Activated T-helper 17 cell treated with anti-CD3 and anti-CD28 coated beads, Interleukin-2, amount 50 U/mL, for 72 hours (primary cell): ENCODE measurements at regions not wholly inside any gene's neighbourhood (a gene's known extent, or its start where the extent isn't known, plus 50 kb on each side); places are given as distances from the start of the nearest gene placed in this dataset.

Experiments used
- ATAC-seq: fragments of 150-1000 bp; cut with Tn5 transposase; replicated peaks from 2 replicates; pipeline ENCODE4 v1.10.0; 2021; ENCODE audit warnings: mild to moderate bottlenecking, moderate library complexity
- H3K27ac Mint-ChIP-seq: one replicate; pipeline ENCODE4 v1.8.0; 2022; ENCODE audit warnings: mixed read lengths
- H3K27me3 Mint-ChIP-seq: one replicate; pipeline ENCODE4 v1.8.0; 2022; ENCODE audit warnings: mixed read lengths
- H3K36me3 Mint-ChIP-seq: one replicate; pipeline ENCODE4 v1.8.0; 2022; ENCODE audit warnings: low read depth, mild to moderate bottlenecking, mixed read lengths
- H3K4me1 Mint-ChIP-seq: one replicate; pipeline ENCODE4 v1.8.0; 2022; ENCODE audit warnings: mixed read lengths
- H3K4me3 Mint-ChIP-seq: one replicate; pipeline ENCODE4 v1.8.0; 2022; ENCODE audit warnings: mild to moderate bottlenecking, mixed read lengths
- H3K9me3 Mint-ChIP-seq: one replicate; pipeline ENCODE4 v1.8.0; 2022; ENCODE audit warnings: mixed read lengths

DNA sequence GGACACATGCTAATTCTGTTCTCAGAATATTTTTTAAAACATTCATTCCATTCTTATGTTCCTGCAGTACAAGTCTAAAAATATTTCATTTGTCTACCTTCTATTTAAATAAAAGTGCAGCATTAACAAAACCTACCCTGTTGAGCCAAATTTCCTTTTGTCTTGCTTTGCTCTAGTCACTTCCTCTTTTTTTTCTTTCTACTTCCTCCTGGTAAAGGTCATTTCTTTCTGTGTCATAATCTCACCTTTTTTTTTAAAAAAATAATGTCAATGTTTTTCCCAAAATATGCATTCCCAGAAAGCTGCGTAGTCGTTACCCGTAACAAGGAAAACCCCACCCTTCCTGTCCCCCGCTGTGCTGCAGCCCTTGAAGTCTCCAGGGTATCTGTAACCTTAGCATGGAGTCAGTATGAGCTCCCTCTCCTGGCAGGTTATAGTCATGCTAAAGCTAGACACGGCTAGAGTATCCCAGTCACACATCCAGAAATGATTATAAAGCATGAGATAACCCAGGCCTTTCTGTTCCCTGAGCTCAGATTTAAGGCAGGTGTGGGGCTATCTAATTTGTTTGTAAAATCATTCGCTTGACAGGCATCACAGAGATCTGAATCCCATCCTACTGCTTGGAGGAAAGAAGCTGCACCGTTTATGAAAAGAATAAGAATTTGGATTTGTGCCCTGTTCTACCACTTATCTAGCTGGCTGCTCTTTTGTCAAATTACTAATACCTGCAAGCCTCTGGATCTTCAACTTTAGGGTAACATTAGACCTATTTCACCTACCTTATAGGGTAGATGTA, 51.1 kb upstream of the EED start:
- peaks cover 14% of the 10 kb centered on the region for H3K4me1 Mint-ChIP-seq
- no peaks in the 10 kb centered on the region for H3K36me3 Mint-ChIP-seq
- H3K4me3 Mint-ChIP-seq: peak overlapping the region; percentile 85
- ATAC-seq: peak; percentile 99
- H3K27ac Mint-ChIP-seq: peak overlapping the region; percentile 79
- no peaks in the 10 kb centered on the region for H3K9me3 Mint-ChIP-seq
- no peaks in the 10 kb centered on the region for H3K27me3 Mint-ChIP-seq

DNA sequence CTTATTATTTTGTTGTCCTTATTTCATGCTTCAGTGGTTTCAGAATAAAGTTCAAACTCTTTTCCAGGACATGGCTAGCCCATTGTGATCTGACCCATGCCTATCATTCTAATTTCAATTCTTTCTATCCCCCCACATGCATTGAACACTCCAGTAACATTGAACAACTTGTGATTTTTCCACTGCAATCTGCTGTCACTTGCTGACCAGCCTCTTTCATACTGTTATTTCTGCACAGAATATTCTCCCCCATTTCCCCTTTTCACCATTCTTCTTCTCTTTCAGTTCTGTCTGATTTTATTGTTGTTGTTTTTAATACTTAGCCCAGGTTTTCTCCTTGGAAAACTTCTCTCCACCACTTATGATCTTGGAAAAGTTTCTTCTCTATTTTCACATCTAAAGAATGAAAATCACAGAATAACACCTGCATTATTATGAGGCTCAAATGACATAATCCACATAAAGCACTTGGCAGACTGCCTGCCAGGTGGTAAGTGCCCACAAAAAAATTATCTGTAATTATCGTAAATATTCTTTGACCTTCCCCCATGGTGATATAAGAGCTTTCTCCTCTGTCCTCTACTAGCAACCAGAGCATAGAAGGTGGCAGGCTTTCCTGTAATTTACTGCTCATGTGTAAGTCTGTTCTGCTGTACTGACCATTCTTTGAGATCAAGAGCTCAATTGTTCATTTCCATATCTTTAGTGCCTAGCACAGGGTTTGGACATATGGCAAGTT, 51.9 kb upstream of the EED start:
- H3K27ac Mint-ChIP-seq: peak overlapping the region; percentile 79
- H3K4me3 Mint-ChIP-seq: peak overlapping the region; percentile 85
- H3K36me3 Mint-ChIP-seq: no peaks in the 10 kb centered on the region
- H3K4me1 Mint-ChIP-seq: peaks cover 14% of the 10 kb centered on the region
- no peaks in the 10 kb centered on the region for H3K27me3 Mint-ChIP-seq
- H3K9me3 Mint-ChIP-seq: no peaks in the 10 kb centered on the region
- no peak for ATAC-seq

DNA sequence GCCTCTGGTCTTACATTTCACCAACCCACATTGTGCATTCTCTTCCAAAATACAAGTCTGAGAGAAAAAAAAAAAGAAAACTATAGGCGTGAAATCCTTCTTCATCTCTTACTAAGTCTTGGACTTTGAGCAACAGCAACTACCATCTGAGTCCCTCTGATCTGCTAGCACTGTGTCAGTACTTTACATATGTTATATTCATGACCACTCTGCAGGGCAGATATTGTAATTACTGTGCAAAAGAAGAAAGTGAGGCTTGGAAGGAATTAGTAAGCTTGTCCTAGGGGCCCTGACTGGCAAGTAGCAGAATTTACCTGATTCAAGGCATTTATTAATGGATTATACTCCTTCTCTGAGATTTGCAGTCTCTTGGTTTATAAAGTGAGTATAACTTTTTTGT, 52.7 kb upstream of the EED start:
- H3K36me3 Mint-ChIP-seq: no peaks in the 10 kb centered on the region
- no peak for ATAC-seq

DNA sequence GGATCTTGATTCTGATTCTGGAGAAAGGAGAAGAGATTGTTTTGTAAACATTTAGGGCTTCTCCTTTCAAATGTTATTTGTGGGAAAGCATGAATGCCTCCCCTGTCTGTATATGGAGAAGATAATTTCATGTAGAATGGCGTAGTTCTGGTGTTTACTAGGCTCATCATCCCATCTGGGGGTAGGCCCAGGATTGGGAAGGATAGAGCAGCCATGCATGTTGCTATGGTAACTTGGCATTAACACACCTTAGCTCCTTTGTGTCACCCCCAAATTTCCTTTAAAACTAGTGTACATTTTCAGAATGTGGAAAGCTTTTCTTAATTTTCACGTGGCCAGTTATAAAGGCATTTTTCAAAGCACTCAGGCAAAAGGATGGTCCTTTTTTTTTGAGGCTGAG, 57.5 kb upstream of the EED start:
- no peak for ATAC-seq

More for the DNA sequence above, 52.7 kb upstream of the EED start:
- no peaks in the 10 kb centered on the region for H3K9me3 Mint-ChIP-seq
- no peak overlapping the region for H3K27ac Mint-ChIP-seq
- H3K27me3 Mint-ChIP-seq: no peaks in the 10 kb centered on the region
- no peak overlapping the region for H3K4me3 Mint-ChIP-seq
- peaks cover 14% of the 10 kb centered on the region for H3K4me1 Mint-ChIP-seq

DNA sequence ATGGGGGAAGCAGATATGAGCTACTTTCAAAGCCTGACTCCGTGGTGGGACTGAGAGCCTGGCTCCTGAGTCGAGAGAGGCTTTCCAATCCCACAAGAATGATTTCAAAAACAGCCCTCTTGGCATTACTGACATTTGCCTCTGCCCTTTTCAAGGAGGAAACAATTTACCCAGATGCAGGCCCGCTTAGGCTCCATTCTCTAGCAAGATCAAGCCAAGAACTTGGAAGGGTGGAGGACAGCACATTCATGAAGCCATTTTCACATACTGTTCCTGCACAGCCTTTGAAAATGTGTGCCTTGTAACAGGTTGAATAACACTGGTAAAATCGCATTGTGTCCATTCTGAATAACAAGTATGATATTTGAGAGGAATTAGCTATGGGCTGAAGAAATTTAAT, 58.2 kb upstream of the EED start:
- Mint-ChIP-seq H3K9me3 (no peaks in the 10 kb centered on the region), H3K27me3 (no peaks in the 10 kb centered on the region), H3K4me3 (no peak overlapping the region), H3K27ac (no peak overlapping the region), H3K36me3 (no peaks in the 10 kb centered on the region), H3K4me1 (no peaks in the 10 kb centered on the region)
- ATAC-seq: no peak

More for the DNA sequence above, 57.5 kb upstream of the EED start:
- H3K27me3 Mint-ChIP-seq: no peaks in the 10 kb centered on the region
- H3K27ac Mint-ChIP-seq: no peak overlapping the region
- H3K4me1 Mint-ChIP-seq: no peaks in the 10 kb centered on the region
- no peak overlapping the region for H3K4me3 Mint-ChIP-seq
- no peaks in the 10 kb centered on the region for H3K36me3 Mint-ChIP-seq
- H3K9me3 Mint-ChIP-seq: no peaks in the 10 kb centered on the region

DNA sequence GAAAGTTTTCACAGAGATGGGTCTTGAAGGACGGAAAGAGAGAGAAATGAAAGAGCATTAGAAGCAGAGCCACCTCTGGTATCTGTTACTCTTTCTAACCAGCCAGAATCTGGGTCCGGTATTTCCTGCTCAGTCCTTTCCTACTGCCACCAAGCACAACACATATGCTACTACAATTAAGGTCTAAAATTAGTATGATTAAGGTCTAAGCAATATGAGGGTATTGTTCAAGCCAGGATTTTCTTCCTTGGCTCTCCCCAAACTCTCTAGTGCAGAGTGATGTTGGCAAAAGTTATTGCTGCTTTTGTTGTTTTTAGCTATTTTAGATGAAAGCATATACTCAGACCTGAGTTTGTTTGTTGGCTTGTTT, 59.2 kb upstream of the EED start:
- Mint-ChIP-seq H3K27me3 (no peaks in the 10 kb centered on the region), H3K27ac (no peak overlapping the region), H3K36me3 (no peaks in the 10 kb centered on the region), H3K4me3 (no peak overlapping the region), H3K9me3 (no peaks in the 10 kb centered on the region), H3K4me1 (no peaks in the 10 kb centered on the region)
- ATAC-seq: no peak

DNA sequence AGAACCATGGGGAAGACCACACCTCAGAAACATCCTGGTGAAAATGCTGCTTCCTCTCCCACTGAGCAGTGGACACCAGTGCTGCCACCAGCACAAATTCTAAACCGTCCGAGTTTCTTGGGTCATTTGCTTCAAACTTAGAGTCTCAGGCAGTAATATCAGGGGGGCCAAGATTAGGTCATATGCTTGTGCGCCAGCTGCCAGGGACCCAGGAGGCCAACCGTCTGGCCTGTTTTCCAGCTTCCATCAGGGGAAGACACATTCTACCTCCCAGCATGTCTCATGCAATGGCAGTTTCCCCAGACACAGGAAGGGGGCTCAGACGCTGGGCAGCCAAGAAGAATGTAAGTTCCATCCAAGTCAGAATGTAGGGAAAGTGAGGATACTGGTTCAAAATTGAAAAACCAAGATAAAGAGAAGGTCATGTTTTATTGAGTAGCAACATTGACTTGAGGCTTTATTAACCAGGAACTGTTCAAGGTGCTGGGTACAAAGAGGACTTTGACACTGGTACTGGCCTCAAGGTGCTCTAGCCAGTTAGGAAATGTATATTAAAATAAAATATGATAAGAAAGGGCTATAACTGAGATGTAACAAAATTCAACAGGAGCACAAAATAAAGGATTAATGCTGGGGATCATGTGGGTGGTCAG, 59.7 kb upstream of the EED start:
- H3K36me3 Mint-ChIP-seq: no peaks in the 10 kb centered on the region
- no peak overlapping the region for H3K4me3 Mint-ChIP-seq
- H3K4me1 Mint-ChIP-seq: no peaks in the 10 kb centered on the region
- H3K9me3 Mint-ChIP-seq: no peaks in the 10 kb centered on the region
- H3K27ac Mint-ChIP-seq: no peak overlapping the region
- no peaks in the 10 kb centered on the region for H3K27me3 Mint-ChIP-seq
- ATAC-seq: no peak

DNA sequence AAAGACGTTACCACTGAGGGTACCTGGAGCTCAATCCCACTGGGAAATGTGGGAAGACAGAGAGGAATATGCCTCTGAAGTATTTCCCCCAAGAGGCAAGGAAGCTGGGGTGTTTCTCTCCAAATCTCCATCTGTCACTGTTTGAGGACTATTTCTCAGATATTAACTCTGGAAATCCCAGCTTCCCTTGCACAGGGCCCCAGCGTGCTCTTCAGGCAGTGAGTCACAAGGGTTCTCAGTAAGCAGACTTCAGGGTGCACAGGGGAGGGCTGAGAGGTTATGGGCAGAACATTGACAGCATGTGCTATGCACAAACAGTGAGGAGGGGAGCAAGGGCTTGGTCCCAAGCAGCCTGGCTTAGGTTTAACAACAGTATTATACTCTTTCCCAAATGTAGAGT, 60.9 kb upstream of the EED start:
- no peaks in the 10 kb centered on the region for H3K9me3 Mint-ChIP-seq
- no peaks in the 10 kb centered on the region for H3K36me3 Mint-ChIP-seq
- no peaks in the 10 kb centered on the region for H3K4me1 Mint-ChIP-seq

DNA sequence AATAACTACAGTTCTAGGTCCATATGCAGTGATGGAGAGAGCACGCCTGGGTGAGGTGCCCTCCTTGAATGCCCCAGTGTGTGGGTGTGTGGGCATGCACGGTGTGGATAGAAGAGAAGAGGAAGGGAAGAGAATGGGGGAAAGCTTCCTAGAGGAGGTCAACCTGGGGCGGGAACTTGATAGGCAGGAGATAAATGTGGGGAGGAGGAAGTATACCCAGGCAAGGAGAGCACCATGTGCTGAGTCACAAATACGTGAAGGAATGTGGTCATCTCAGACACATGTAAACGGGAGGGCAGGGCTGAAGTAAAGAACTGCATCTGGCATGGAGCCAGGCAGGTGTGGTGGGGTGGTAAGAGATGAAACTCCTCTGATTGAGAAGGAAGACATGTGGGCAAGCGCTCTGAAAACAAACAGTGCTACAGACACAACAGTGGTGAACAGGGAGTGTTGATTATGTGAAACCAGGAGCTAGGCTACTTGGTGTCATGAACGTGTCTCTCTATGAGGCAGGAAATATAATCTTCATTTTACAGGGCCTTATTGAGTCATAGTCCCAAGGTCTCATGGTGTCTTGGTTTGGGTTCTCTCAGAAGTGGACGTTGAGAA, 61.5 kb upstream of the EED start:
- no peaks in the 10 kb centered on the region for H3K36me3 Mint-ChIP-seq
- no peaks in the 10 kb centered on the region for H3K4me1 Mint-ChIP-seq
- H3K27ac Mint-ChIP-seq: no peak overlapping the region
- H3K27me3 Mint-ChIP-seq: no peaks in the 10 kb centered on the region
- ATAC-seq: peak; percentile 91
- H3K9me3 Mint-ChIP-seq: no peaks in the 10 kb centered on the region
- no peak overlapping the region for H3K4me3 Mint-ChIP-seq

More for the DNA sequence above, 60.9 kb upstream of the EED start:
- peak; percentile 85 for ATAC-seq
- no peaks in the 10 kb centered on the region for H3K27me3 Mint-ChIP-seq
- H3K27ac Mint-ChIP-seq: no peak overlapping the region
- H3K4me3 Mint-ChIP-seq: no peak overlapping the region

DNA sequence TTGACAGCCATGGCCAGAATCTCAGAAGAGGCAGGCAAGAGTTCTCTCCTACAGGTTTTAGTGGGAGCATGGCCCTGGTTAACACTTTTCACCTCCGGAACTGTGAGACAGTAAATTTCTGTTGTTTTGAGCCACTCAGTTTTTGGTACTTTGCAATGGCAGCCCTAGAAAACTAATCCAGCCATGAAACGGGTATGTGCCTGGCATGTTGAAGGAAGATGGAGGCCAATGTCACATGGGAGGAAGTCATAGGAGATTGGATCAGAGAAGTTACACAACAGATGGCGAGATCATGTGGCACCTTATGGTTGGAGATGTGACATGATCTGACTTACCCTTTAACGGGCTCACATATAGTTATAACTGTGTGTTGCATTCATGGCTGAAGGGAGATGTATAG, 63.2 kb upstream of the EED start:
- peaks cover 7% of the 10 kb centered on the region for H3K4me1 Mint-ChIP-seq
- no peak overlapping the region for H3K4me3 Mint-ChIP-seq
- H3K9me3 Mint-ChIP-seq: no peaks in the 10 kb centered on the region
- no peak overlapping the region for H3K27ac Mint-ChIP-seq
- ATAC-seq: no peak
- peaks cover 1% of the 10 kb centered on the region for H3K36me3 Mint-ChIP-seq
- H3K27me3 Mint-ChIP-seq: no peaks in the 10 kb centered on the region

DNA sequence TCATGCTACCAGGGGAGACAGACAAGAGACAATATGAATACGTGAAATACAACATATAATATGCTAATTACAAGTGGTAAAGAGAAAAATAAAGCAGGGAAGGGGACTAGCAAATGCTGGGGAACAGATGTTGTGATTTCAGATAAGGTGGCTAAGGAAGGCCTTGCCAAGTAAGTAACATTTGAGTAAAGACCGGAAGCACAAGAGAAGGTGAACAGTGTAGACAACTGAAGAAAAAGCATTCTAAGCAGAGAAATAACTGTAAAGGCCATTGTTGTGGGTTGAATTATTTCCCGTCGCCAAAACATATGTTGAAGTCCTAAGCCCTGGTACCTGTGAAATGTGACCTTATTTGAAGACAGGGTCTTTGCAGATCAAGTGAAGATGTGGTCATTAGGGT, 63.7 kb upstream of the EED start:
- Mint-ChIP-seq H3K4me1 (peaks cover 13% of the 10 kb centered on the region), H3K36me3 (peaks cover 5% of the 10 kb centered on the region), H3K9me3 (no peaks in the 10 kb centered on the region), H3K27me3 (no peaks in the 10 kb centered on the region), H3K27ac (no peak overlapping the region), H3K4me3 (no peak overlapping the region)
- no peak for ATAC-seq

DNA sequence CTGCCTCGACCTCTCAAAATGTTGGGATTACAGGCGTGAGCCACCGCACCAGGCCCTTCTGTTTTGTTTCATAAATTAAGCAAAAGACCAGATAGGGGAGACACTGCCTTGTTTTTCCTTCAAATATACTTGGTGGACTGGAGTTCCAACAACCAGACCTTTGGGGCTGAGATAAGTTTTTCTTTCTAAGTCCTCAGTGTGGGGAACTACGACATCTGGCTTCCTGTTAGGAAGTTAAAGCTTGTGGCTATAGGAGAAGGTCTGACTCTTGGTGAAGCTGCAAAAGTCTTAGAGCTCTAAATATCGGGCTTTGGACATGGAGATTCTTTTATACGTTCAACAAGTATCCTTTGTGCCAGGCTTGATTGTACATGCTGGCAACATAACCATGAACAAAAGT, 64.1 kb upstream of the EED start:
- no peak for ATAC-seq
- H3K27me3 Mint-ChIP-seq: no peaks in the 10 kb centered on the region
- H3K9me3 Mint-ChIP-seq: no peaks in the 10 kb centered on the region
- no peak overlapping the region for H3K4me3 Mint-ChIP-seq
- no peak overlapping the region for H3K27ac Mint-ChIP-seq
- peaks cover 16% of the 10 kb centered on the region for H3K4me1 Mint-ChIP-seq
- H3K36me3 Mint-ChIP-seq: peaks cover 5% of the 10 kb centered on the region

DNA sequence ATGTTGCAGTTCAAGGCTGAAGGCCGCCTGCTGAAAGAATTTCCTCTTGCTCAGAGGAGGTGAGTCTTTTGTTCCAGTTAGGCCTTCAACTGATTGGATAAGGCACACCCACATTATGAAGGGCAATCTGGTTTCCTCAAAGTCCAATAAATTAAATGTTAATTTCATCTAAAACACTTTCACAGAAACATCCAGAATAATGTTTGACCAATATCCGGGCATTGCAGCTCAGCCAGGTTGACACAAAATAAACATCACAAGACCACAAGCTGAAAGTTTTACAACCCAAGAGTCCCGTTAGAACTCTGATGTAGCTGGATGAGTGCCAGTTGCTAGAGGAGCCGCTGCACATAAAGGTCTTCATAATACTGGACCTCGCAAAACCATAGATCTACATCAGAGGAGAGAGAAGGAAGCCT, 64.9 kb upstream of the EED start:
- no peak overlapping the region for H3K4me3 Mint-ChIP-seq
- H3K27me3 Mint-ChIP-seq: no peaks in the 10 kb centered on the region
- no peak overlapping the region for H3K27ac Mint-ChIP-seq
- no peaks in the 10 kb centered on the region for H3K9me3 Mint-ChIP-seq
- peaks cover 16% of the 10 kb centered on the region for H3K4me1 Mint-ChIP-seq
- peaks cover 5% of the 10 kb centered on the region for H3K36me3 Mint-ChIP-seq
- ATAC-seq: no peak

DNA sequence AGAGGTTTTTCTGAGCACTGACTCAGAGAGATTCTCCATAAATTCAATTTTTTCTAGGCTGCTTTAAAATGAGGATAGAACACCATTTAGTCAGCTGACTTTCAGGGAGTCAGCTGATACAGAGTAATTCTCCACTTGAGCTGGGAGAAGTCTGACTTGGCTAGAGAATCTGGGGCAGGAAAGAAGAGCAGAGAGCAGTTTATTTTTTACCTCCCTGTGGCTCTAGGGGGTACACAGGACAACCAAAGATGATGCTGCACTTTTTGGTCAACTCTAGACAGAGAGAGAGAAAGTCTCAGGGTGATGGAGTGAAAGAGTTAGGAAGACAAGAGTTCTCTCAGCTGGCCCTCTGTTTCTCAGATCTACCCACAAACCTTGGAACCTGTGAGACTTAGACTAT, 67.3 kb upstream of the EED start:
- no peak for ATAC-seq
- Mint-ChIP-seq H3K36me3 (peaks cover 5% of the 10 kb centered on the region), H3K4me3 (peak overlapping the region; percentile 53), H3K9me3 (no peaks in the 10 kb centered on the region), H3K27me3 (no peaks in the 10 kb centered on the region), H3K27ac (peak overlapping the region; percentile 82), H3K4me1 (peaks cover 16% of the 10 kb centered on the region)
